ENCODE measurements at regions not wholly inside any gene's neighbourhood (a gene's known extent, or its start where the extent isn't known, plus 50 kb on each side); places are given as distances from the start of the nearest gene placed in this dataset.

DNA sequence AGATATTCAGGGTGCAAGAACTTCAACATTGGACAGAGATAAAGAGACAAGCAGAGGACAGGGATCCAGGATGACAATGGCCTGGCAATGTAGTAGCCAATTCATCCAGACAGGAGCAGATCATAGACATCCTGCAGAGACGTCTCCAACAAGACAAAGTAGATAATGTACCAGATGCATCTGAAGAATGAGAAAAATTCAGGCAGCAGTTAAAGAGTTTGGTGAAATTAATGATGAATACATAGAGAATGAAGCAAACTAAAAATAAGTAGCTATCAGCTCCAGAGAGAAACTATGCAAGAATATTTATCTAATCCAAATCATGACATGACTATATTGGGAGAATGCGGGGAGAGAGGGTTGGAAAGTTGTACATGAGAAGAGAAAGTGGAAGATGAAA, 278.4 kb upstream of the DACH1 start:
- no peaks in the 10 kb centered on the region for H3K27me3 Mint-ChIP-seq
- H3K27ac Mint-ChIP-seq, result no peak overlapping the region
- H3K9me3 Mint-ChIP-seq, result peaks cover 0 to 12% of the 10 kb centered on the region in 2 donors
- H3K4me1 Mint-ChIP-seq, result no peaks in the 10 kb centered on the region
- H3K4me3 Mint-ChIP-seq, result no peak overlapping the region
- DNase-seq (no peak), ATAC-seq (no peak)

DNA sequence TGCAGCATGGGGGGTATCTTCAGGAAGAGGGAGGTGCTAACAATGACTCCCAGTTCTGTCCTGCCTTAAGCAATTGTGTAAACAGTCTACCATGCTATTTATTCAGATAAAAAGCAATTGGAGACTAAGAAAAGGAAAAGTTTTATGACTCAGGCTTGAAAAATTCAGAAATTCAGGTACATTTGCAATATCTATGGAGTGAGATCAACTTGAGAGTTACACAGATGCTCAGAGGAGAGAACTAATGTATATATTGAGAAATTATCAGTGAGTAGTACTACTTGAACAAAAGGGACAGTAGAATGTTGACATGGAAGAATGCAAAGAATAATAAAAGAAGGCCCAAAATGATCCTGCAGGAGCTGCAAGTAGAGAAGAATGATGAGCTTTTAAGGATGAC, 277.6 kb upstream of the DACH1 start:
- ATAC-seq, result no peak
- DNase-seq, result no peak
- Mint-ChIP-seq H3K4me1 (no peaks in the 10 kb centered on the region), H3K4me3 (no peak overlapping the region), H3K27ac (no peak overlapping the region), H3K9me3 (peaks cover 0 to 10% of the 10 kb centered on the region in 2 donors), H3K27me3 (no peaks in the 10 kb centered on the region)

DNA sequence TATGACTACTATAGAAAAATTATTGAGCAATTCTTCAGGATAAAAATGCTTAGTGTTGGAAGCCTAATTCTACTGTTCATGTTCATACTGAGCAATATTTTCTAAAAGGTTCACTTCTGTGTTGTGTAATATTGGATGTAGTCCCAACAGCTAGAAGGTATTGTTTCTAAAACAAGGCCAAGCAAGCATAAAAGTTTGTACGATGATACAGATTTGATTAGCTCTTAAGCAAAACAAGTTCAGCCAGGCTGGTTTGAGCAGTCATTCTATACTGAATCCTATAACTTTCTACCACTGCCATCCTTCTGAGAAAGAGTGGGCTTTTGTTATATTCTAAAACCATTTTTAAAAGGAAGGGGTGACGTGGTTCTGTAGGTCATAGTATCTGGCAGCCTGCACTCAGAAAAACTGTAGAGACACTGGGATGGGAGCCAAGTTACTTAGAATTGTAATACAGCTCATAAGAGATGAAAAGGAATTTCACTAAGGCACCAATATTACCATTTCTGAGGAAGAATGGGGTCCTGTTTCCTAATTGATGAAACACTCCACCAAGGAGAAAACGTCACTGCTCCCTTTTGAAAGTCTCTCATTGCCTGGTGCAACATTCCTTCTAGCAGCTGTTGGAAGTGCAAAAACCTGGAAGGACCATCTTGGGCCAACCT, 275.0 kb upstream of the DACH1 start:
- no peaks in the 10 kb centered on the region for H3K9me3 Mint-ChIP-seq
- DNase-seq (no peak), ATAC-seq (no peak)
- H3K27ac Mint-ChIP-seq, result no peak overlapping the region
- no peaks in the 10 kb centered on the region for H3K27me3 Mint-ChIP-seq
- no peaks in the 10 kb centered on the region for H3K4me1 Mint-ChIP-seq
- H3K4me3 Mint-ChIP-seq, result no peak overlapping the region

DNA sequence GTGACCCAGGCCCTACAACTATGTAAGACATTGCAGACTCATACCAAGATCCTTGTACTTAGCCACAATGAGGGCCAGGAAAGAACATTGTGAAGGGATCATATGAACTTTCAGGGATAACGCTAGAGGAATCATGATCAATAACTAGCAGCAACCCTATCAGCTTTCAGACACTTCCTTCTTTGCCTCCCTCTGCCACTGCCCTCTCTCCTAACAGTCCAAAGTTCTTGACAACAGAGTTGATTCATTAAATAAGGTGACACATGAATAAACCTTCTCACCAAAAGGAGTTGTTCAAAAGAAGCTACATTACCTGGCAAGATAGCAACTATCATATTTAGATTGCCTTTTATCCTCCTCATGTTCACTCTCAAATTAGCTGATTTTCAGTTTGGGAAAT, 272.2 kb upstream of the DACH1 start:
- no peak for DNase-seq
- H3K27me3 Mint-ChIP-seq, result no peaks in the 10 kb centered on the region
- no peaks in the 10 kb centered on the region for H3K9me3 Mint-ChIP-seq
- no peak overlapping the region for H3K27ac Mint-ChIP-seq
- no peak for ATAC-seq
- H3K4me1 Mint-ChIP-seq, result no peaks in the 10 kb centered on the region
- H3K4me3 Mint-ChIP-seq, result no peak overlapping the region

DNA sequence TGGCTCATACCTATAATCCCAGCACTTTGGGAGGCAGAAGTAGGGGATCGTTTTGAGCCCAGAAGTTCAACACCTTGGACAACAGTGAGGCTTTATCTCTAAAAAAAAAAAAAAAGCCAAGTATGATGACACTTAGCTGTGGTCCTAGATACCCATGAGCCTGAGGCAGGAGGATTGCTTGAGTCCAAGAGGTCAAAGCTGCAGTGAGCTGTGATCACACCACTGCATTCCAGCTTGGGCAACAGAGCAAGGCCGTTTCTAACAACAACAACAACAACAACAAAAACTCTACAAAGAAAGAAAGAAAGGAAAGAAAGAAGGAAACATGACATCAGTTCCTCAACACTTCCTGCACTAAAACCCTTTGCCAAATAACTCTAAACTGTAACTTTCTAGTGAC, 265.1 kb upstream of the DACH1 start:
- ATAC-seq (no peak), DNase-seq (no peak)
- Mint-ChIP-seq H3K4me1 (no peaks in the 10 kb centered on the region), H3K27ac (no peak overlapping the region), H3K27me3 (no peaks in the 10 kb centered on the region), H3K4me3 (no peak overlapping the region), H3K9me3 (peaks cover 0 to 10% of the 10 kb centered on the region in 2 donors)

DNA sequence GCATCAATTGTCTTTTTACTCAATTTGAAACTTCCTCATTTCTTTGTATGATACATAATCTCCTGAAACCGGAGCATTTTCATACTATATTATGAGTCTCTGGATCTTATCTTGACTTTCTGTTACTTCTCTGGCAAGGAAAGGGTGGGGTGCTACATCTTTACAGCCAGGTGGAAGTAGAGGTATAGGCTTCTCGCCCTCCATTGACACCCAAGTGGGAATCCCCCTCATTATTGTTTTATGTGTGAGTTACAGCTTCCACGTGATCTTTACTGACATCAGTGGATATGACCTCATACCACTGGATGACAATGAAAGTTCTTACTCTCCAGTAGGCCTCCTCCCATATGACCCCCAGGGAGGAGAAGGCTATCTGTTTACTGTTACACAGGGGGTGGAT, 262.1 kb upstream of the DACH1 start:
- no peak overlapping the region for H3K4me3 Mint-ChIP-seq
- peaks cover 0 to 10% of the 10 kb centered on the region in 2 donors for H3K9me3 Mint-ChIP-seq
- H3K27me3 Mint-ChIP-seq, result no peaks in the 10 kb centered on the region
- no peak for DNase-seq
- ATAC-seq, result no peak
- no peaks in the 10 kb centered on the region for H3K4me1 Mint-ChIP-seq
- no peak overlapping the region for H3K27ac Mint-ChIP-seq

DNA sequence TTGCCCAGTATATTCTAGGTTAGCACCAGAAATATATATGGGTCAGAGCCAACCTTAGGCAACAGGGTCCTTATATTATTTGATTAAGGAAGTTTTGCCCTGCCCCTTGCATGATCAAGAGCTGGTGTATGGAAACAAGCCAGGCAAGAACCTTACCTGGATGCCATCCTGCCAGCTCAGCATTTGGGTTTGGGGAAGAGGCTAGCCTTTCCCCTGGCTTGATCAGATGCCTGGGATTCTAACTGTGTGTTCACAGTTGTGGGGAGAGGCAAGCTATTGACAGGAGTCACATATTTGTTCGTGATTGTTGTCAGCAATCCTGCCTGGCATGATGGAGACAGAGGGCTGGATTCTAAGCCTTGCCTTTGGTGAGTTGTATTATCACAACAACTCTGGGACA, 260.0 kb upstream of the DACH1 start:
- no peaks in the 10 kb centered on the region for H3K27me3 Mint-ChIP-seq

DNA sequence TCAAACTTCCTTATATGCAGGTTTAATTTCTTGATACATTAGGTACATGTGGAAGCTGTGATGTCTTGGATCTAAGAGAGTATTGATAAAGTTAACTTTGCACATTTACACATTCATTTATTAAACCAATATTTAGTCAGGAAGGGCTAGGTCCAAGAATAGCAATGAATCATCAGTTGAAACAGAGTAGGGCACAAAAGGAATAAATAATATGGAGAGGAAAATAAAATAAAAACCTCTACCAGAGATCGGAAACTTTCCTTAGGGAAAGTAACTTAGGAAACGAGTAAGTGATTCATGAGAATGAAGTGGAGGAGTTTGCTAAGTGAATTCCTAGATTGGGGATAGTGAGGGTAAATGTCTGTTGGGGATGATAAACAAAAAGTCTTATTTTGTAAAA, 259.4 kb upstream of the DACH1 start:
- Mint-ChIP-seq H3K9me3 (peaks cover 0 to 10% of the 10 kb centered on the region in 2 donors), H3K27me3 (no peaks in the 10 kb centered on the region), H3K27ac (no peak overlapping the region), H3K4me1 (no peaks in the 10 kb centered on the region), H3K4me3 (no peak overlapping the region)
- DNase-seq, result no peak
- no peak for ATAC-seq

More for the DNA sequence above, 260.0 kb upstream of the DACH1 start:
- ATAC-seq (no peak), DNase-seq (no peak)
- H3K4me1 Mint-ChIP-seq, result no peaks in the 10 kb centered on the region
- H3K4me3 Mint-ChIP-seq, result no peak overlapping the region
- H3K27ac Mint-ChIP-seq, result no peak overlapping the region
- peaks cover 0 to 10% of the 10 kb centered on the region in 2 donors for H3K9me3 Mint-ChIP-seq

DNA sequence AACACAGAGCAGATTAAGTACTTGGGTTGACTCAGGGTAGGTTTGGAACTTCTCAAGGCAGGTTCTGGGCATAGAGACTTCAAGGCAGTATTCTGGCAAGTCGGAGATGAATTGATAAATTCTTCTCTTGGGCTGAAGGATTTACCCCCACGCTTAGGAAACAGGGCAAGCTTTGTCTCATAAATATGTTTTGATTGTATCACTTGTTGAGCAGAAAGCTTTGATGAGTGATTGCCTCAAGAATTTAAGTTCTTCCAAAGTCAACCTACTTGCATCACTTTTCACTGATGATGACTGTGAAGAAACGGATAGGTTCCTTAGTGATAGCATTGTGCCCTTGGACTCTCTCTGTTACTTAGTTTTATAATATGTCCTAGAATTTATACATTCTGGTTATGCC, 258.6 kb upstream of the DACH1 start:
- no peak for ATAC-seq
- Mint-ChIP-seq H3K4me3 (no peak overlapping the region), H3K9me3 (peaks cover 0 to 4% of the 10 kb centered on the region in 2 donors), H3K27ac (no peak overlapping the region), H3K4me1 (no peaks in the 10 kb centered on the region), H3K27me3 (no peaks in the 10 kb centered on the region)
- DNase-seq, result no peak

DNA sequence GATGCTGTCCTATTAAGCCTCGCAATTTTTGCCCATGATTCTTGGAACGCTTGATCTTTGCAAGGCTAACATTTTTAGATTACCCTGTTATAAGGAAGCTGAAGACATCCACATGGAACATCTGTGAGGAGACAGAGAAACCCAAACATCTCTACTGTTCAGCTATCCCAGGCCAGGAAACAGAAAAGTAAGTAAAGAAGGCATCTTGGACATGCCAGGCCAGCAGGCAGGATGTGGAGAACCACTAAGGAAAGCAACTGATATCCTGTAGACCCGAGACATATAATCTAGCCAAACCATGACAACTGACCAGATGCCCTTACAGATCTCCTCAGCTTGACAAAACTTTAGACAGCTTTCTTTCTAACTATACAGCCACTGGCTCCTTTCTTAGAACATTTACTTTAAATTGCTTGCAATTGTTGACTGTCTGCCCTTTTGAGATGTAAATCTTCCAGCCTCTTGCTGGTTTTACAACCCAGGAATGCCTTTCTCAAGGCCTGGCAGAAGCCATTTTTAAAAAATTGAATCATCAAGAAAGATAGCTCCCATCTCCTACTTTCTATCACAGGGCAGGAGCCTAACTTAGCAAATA, 255.8 kb upstream of the DACH1 start:
- H3K27ac Mint-ChIP-seq, result no peak overlapping the region
- DNase-seq (no peak), ATAC-seq (no peak)
- no peaks in the 10 kb centered on the region for H3K9me3 Mint-ChIP-seq
- H3K4me1 Mint-ChIP-seq, result no peaks in the 10 kb centered on the region
- H3K27me3 Mint-ChIP-seq, result no peaks in the 10 kb centered on the region
- H3K4me3 Mint-ChIP-seq, result no peak overlapping the region

DNA sequence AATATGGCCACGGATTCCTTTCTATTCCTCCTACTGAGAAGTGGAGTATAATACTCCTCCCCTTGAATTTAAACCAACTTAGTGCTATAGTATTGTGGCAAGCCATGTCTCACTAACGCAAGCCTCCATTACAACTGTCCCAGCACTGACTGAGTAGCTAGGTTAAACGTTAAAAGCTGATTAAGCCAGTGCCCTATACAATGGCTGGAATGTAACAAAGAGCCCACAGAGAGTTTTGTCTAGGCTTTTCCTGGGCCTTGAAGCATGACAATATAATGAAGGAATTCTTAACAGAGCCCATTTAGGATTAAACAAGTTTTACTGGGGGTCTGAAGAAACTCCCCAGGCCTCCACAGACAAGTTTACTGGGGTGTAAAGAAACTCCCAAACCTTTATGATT, 254.5 kb upstream of the DACH1 start:
- no peak overlapping the region for H3K4me3 Mint-ChIP-seq
- no peaks in the 10 kb centered on the region for H3K4me1 Mint-ChIP-seq
- H3K27me3 Mint-ChIP-seq, result no peaks in the 10 kb centered on the region
- DNase-seq (no peak), ATAC-seq (no peak)
- no peaks in the 10 kb centered on the region for H3K9me3 Mint-ChIP-seq
- H3K27ac Mint-ChIP-seq, result no peak overlapping the region

DNA sequence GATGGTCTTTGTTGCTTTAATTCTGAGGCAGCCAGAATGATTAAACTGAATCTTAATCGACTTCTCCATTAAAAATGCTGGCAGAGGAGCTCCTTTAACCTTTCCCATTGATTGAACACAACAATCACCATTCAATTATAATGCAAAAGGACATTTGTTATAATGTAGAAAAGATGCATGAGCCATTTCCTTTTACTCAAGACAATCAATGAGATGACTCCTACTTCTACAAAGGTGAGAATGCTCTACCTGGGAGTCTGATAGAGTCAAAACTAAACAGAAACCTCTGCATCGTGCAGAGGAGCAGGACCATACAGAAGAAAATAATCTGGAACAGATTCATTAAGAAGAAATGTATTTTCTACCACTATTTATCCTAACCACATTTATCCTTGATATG, 253.6 kb upstream of the DACH1 start:
- no peaks in the 10 kb centered on the region for H3K4me1 Mint-ChIP-seq
- no peaks in the 10 kb centered on the region for H3K27me3 Mint-ChIP-seq
- H3K27ac Mint-ChIP-seq, result no peak overlapping the region
- H3K4me3 Mint-ChIP-seq, result no peak overlapping the region
- DNase-seq, result no peak
- H3K9me3 Mint-ChIP-seq, result no peaks in the 10 kb centered on the region
- ATAC-seq, result no peak

DNA sequence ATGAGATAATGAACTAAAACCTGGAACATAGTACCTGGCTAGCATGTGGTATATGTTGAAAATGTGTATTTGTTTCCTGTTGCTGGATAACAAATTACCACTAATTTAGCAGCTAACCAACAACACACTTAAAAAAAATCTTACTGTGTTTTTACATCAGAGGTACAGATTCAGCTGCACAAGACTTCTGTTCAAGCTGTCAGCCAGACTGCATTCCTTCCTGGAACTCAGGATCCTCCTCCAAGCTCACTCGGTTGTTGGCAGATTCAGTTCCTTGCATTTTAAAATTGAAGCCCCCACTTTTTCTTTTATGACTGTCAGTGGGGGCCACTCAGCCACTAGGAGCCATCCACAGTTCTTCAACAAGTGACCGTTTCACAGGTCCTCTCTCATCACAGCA, 246.9 kb upstream of the DACH1 start:
- Mint-ChIP-seq H3K4me1 (no peaks in the 10 kb centered on the region), H3K9me3 (no peaks in the 10 kb centered on the region), H3K4me3 (no peak overlapping the region), H3K27ac (no peak overlapping the region), H3K27me3 (no peaks in the 10 kb centered on the region)
- DNase-seq (no peak), ATAC-seq (no peak)

DNA sequence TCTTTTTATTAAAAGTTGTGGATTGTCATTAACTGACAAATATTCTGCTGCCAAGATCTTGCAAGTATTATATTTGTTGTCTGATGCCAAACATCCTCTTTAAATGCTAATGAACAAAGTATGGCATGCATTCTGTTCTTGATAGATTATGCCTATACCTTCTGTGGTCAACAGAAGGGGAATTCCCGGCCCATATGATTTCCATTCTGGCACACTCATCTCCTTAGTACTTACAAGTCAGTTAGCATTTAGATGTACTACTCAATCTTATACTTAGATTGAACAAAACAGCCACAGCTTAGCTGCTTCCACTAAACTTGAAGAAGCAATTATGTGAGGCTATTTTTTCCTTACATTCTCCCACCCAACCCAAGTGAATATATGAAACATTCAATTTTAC, 246.1 kb upstream of the DACH1 start:
- Mint-ChIP-seq H3K27me3 (no peaks in the 10 kb centered on the region), H3K9me3 (no peaks in the 10 kb centered on the region), H3K27ac (no peak overlapping the region), H3K4me1 (no peaks in the 10 kb centered on the region), H3K4me3 (no peak overlapping the region)
- DNase-seq (no peak), ATAC-seq (no peak)

DNA sequence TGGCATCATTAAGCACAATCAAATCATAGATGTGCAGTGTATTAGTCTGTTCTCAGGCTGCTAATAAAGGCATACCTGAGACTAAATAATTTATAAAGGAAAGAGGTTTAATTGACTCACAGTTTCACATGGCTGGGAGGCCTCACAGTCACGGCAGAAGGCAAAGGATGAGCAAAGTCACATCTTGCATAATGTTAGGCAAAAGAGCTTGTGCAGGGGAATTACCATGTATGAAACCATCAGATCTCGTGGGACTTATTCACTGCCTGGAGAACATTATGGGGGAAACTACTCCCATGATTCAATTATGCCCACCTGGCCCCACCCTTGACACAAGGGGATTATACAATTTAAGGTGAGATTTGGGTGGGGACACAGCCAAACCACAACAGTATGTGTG, 245.2 kb upstream of the DACH1 start:
- no peaks in the 10 kb centered on the region for H3K4me1 Mint-ChIP-seq
- H3K27me3 Mint-ChIP-seq, result no peaks in the 10 kb centered on the region

DNA sequence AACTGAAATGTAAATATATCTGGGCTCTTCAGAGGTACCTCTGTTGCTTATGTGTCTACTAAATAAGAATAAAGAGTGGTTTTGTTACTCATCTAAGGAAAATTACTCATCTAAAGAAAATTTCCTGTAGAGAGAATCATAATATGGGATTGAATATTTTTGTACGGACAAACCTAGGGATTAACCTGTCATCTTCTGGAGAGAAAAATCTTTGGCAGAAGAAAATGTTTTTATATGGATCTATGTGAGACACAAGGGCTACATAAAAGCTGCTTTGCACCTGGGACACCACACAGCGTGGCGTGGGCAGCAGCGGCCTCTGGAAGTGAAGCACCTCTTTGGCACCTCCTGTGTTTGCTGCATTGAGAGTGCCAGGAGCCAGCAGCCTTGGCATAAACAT, 242.9 kb upstream of the DACH1 start:
- no peak overlapping the region for H3K4me3 Mint-ChIP-seq
- DNase-seq (no peak), ATAC-seq (no peak)
- H3K4me1 Mint-ChIP-seq, result no peaks in the 10 kb centered on the region
- no peak overlapping the region for H3K27ac Mint-ChIP-seq
- H3K27me3 Mint-ChIP-seq, result no peaks in the 10 kb centered on the region
- no peaks in the 10 kb centered on the region for H3K9me3 Mint-ChIP-seq

More for the DNA sequence above, 245.2 kb upstream of the DACH1 start:
- H3K4me3 Mint-ChIP-seq, result no peak overlapping the region
- no peaks in the 10 kb centered on the region for H3K9me3 Mint-ChIP-seq
- ATAC-seq (no peak), DNase-seq (no peak)
- H3K27ac Mint-ChIP-seq, result no peak overlapping the region

DNA sequence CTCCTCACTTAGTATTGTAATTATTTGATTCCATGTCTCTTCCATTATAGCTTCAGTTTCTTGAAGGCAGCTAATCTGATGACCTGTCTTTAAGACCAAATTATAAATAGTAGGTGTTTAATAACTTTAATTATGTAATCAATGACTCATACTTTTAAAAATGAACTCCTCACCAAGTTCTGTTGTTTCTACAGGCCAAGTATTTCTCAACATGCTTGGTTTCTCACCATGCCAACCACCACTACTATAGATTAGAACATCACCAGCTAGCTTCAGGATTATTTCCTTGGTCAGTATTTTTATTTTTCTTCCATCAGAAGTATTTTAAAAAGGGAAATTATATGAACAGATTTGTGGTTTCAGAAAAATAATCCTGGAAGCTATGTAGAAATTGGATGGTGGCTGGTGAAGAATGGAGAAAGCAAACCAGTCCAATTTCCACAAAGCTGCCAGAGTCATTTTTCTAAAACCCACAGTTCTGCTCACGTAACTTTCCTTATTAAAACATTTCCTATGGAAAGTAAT, 237.7 kb upstream of the DACH1 start:
- H3K27me3 Mint-ChIP-seq, result no peaks in the 10 kb centered on the region
- H3K4me1 Mint-ChIP-seq, result no peaks in the 10 kb centered on the region
- no peak for DNase-seq
- H3K4me3 Mint-ChIP-seq, result no peak overlapping the region
- H3K9me3 Mint-ChIP-seq, result no peaks in the 10 kb centered on the region
- H3K27ac Mint-ChIP-seq, result no peak overlapping the region
- no peak for ATAC-seq
